ENCODE measurements at regions not wholly inside any gene's neighbourhood (a gene's known extent, or its start where the extent isn't known, plus 50 kb on each side); places are given as distances from the start of the nearest gene placed in this dataset.
"Not testable (repeated sequence)": the region's sequence is repeated elsewhere in the genome, so short reads cannot be mapped to it uniquely, and the experiment has no call there.

- no peak for DNase-seq
These were observed 75.3 kb downstream of the UTRN start for GRCh38 chr6:144360401-144360800.

DNA sequence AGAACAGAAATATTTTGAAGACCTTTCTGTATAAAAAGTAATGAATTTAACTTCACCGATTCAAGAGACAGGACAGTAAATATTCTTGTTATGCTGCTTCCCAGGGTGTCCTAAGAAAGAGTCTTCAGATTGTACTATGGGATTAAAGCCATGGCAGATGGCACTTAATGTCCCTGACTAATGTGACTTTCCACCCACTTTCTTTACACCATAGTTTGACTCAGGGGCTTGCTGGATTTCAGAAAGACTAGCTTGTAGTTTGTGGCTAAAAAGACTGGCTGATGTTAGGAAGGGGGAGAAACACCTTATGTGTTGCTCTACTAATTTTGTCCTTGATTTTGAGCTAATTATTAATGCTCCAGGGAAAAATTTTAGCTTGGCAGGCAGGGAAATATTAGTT, 75.9 kb downstream of the UTRN start:
- DNase-seq, result no peak

DNA sequence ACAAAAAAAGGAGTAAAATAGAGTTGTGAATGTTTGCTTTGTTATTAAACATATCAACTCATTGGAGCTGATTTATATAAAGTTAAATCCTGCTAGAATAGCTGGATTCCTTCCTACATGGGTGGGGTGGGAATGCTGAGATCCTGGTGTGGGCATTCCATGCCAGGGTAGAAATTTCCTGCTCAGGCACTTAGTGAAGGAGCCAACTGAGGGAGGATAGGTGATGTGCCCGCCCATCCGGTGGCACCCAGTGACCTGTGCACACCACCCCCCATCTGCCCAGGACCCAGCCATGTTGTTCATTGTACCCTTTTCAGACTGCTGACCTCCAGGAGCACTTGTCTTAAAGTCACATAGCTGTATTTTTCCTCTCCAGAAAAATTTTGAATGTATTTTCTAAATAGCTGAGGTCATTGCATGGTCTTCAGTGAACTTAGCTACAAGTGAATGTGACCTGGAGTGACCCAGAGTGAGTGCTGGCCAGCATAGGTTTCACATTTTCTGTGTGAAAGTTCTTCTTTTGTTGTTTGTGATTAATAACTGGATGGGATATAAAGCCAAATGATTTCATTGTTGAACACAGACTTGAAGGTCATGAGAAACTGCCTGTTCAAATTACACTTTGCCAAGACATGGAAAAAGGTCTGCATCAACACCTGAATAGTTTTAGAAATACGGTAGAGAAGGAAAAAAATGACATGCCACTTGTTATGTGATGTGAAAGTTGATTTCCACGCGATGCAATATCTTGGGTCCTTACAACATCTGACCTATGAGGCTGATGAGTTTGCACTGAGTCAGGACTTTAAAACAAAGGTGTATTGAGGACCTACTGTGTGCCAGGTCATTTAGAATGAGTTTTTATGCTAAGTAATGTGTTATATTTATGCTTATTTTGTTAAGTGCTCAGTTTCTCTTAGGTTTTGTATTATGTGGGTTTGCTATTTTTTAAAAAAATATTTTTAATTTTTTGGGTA, 77.2 kb downstream of the UTRN start:
- DNase-seq, result no peak

DNA sequence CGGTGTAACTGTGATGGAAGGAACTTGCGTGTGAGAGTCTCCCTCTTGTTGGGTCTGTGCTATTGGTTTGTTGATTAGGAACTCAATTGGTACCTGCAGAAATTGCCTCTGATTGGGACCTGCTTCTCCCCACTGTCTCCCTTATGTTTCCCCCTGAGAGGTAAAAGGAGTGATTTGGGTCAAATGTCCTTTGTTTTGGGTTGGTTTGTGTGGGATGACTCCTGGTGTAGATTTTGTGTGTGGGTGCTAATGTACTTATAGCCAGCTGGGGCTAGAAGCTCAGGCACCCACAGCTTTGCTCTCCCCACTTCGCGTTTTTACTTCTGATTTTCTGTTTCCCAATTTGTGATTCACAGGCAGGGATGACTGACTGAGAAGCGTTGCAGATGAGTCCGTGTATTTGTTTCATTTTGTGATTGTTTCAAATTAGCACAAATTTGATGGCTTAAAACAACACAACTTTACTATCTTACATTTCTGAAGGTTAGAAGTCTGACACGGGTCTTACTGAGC, 79.1 kb downstream of the UTRN start:
- no peak for DNase-seq

DNA sequence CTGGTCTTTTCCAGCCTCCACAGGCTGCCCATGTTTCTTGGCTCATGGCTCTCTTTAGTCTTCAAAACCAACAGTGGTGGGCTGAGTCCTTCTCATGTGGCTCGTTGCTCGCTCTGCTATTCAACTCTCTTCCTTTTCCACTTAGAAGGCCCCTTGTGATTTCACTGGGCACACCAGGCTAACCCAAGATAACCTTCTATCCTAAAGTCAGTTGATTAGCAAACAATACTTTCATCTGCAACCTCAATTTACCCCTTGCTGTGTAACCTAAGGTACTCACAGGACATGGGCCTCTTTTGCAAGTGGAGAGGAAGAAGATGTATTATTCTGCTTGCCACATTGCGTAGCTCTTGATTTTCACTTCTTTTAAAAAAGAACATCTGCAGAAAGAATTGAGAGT, 79.6 kb downstream of the UTRN start:
- DNase-seq, result no peak

DNA sequence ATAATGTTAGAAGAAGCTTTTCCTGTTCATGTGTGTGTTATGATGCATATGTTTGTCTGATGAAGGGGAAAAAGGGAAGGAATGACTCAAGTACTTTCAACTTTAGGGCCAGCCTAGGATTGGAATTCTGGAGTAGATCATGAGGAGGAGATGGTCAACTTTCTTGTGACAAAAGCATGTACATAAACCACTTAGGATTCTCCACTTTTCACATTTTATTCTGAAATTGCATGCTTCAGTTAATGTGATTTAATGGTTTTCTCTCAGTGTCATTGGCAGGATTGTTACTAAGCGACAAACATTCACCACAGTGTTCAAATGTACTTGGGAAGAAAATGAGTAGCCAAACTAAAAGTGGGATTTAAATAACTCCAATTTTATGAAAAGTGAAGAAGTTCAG, 80.1 kb downstream of the UTRN start:
- DNase-seq, result no peak

GRCh38 chr6:144369696-144370095, 84.6 kb downstream of the UTRN start:
- DNase-seq, result not testable (repeated sequence)

DNA sequence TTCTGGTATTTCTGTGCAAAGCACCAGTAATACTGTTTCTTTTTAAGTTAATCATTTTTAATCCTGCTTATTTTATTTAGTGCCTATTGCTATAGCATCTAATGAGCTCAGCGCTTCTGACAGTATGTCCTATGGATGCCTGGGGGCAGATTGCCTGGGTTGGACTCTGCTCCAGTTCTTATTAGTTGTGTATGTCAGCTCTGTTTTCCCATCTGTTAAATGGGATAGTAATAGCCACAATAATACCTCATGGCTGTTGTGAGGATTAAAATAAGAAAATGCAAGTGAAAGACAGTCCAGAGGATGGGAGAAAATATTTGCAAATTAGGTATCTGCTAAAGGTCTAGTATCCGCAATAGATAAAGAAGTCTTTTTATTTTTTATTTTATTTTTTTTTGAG, 87.0 kb downstream of the UTRN start:
- DNase-seq, result no peak

- DNase-seq, result no peak
These were observed 87.8 kb downstream of the UTRN start for GRCh38 chr6:144372611-144373594.

GRCh38 chr6:144374525-144374924, 89.4 kb downstream of the UTRN start:
- DNase-seq, result not testable (repeated sequence)

DNA sequence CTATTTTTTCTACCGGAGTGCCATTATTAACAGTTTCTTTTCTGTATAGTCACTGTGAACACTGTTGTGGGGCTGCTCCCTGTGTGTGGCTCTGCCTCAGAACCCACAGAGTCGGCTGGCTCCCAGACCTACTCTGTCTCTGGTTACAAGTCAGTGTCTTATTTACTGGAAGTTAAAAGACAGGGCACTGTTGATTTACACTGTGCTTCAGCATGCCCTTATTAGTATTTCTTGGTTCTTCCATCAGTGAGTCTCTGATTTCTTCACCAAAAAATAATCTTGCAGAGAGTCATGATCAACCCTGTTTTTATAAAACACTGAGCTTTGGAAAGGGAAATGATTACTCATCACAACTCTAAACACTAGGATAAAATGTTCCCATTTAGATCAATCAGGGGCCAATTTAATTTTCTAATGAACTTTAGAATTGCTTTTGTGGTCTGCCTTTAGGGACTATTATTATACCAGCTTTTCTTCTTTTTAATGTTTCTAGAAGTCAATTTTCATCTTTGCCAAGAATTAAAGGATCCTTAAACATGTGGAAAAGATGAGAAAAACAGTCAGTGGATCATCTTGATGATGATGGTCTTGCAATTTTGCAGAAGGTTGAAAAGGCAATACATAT, 92.6 kb downstream of the UTRN start:
- DNase-seq, result no peak

DNA sequence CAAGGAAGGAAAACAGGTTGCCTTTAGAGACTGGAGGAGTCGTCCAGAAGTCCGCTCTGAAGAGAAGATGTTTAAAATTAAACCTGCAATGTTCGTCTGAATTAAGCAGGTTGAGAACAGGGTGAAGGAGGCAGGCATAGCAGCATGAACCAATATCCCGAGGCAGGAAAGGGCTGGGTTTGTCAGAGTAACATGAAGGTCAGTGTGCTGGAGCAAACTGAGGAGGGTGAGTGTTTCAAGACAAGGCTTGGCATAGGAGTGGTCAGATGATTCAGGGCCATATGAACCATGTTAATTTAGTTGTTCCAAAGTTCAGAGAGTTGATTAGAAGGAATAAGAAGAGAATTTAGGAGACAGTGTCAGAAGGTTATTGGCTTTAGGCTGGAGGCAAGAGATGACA, 93.3 kb downstream of the UTRN start:
- DNase-seq, result no peak

GRCh38 chr6:144379356-144379755, 94.2 kb downstream of the UTRN start:
- no peak for DNase-seq

DNA sequence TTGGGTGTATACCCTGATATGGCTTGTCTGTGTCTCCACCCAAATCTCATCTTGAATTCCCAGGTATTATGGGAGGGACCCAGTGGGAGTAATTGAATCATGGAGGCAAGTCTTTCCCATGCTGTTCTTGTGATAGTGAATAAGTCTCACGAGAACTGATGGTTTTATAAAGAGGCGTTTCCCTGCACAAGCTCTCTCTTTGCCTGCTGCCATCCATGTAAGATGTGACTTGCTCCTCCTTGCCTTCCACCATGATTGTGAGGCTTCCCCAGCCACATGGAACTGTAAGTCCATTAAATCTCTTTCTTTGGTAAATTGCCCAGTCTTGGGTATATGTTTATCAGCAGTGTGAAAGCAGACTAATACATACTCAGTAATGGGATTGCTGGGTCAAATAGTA, 96.4 kb downstream of the UTRN start:
- DNase-seq, result not testable (repeated sequence)

DNA sequence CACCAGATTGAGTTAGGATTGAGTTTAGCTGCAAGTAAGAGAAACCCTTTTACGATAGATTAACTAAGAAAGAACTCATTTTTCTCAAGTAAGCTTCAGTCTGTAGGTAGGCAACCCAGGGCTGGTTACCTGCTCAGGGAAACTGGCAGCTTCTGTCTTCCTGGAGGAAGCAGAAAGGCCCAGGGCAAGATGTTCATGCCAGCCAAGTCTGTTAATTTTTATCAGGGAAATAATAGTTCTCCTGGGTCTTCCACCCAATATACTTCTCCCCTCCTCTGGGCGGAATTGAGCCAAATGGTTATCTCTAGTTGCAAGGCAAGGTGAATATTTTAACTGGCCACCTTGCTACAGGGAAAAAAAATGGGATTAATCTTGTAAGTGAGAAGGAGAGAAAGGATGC, 98.2 kb downstream of the UTRN start:
- no peak for DNase-seq

DNA sequence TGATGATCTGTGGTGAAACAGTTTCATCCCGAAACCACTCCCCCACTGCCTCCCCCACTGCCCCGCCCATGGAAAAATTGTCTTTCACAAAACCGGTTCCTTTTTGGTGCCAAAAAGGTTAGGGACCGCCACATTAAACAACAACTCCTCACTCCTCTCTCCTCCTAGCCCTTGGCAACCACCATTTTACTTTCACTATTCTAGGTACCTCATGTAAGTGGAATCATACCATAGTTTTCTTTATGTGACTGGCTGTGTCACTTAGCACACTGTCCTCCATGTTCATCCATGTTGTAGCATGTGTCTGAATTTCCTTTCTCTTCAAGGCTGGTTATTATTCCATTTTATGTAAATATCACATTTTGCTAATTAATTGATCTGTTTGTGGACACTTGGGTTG, 99.3 kb downstream of the UTRN start:
- DNase-seq, result no peak

DNA sequence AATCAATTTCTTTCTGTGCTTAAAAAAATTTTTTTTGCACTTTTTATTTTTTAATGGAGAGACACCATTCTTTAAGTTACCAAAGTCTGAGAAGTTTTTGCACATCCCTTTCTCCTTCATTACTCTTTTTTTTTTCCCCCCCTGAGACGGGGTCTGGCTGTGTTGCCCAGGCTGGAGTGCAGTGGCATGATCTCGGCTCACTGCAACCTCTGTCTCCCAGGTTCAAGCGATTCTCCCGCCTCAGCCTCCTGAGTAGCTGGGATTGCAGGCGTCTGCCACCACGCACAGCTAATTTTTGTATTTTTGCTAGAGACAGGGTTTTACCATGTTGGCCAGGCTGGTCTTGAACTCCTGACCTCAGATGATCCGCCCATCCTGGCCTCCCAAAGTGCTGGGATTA, 104.3 kb downstream of the UTRN start:
- DNase-seq, result not testable (repeated sequence)

DNA sequence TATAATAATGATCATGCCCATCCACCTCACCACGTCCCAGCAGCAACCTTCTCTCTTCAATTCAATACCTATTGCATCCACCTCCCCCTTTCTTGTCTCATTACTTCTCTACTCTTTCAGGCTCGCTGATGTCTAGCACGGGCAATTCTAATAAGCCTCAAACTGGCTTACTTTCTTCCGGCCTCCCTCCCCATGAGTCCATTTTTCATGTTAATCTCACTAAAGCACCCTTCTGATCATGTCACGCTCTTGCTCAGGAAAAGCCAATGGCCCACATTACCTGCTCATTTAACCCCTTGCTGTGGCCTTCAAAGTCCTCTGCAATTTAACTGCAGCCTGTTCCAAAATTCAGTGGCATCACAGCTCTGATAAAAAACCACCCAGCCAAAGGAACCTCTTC, 105.1 kb downstream of the UTRN start:
- no peak for DNase-seq

DNA sequence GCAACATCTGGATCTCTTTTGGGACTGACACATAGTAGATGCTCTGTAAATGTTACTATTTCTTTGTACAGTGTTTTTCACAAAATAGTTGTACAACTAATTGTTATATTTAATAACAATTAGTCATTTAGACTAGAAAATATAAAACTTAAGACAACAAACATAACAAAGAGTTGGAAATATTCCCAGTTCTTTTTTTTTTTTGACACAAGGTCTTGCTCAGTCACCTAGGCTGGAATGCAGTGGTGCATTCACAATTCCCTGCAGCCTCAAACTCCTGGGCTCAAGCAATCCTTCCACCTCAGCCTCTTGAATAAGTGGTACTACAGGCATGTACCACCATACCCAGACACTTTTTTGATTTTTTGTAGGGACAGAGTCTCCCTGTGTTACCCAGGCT, 105.8 kb downstream of the UTRN start:
- DNase-seq, result no peak

GRCh38 chr6:144392536-144392935, 107.4 kb downstream of the UTRN start:
- no peak for DNase-seq

- no peak for DNase-seq
These were observed 109.1 kb downstream of the UTRN start for GRCh38 chr6:144394210-144394609.

- no peak for DNase-seq
These were observed 109.9 kb downstream of the UTRN start for GRCh38 chr6:144395014-144395413.

GRCh38 chr6:144395826-144396225, 110.7 kb downstream of the UTRN start:
- no peak for DNase-seq

Measured in effector CD8-positive, alpha-beta T cell (primary cell).